ENCODE measurements at regions not wholly inside any gene's neighbourhood (a gene's known extent, or its start where the extent isn't known, plus 50 kb on each side); places are given as distances from the start of the nearest gene placed in this dataset.
A peak's percentile ranks its signal among the peaks of the same experiment; 100 is the strongest.
"Not testable (repeated sequence)": the region's sequence is repeated elsewhere in the genome, so short reads cannot be mapped to it uniquely, and the experiment has no call there.

DNA sequence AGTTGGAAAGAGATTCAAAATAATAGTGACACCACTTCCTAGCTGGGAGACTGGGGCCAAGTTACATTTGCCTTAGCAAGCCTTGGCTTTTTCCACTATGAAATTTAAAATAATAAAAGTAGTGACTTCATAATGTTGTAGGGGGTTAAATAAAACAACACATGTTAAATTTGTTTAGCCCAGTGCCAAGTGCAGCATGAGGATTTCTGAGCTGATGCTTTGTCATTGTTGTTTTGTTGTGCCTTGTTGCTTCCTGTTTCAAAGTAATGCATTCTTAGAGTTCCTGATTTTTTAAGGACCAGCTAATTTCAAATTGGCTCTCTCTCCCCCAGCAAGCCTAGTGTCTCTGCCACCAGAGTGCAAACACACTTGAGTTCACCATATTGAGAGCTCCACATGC is 270.7 kb upstream of the PAPPA start:
- no peak for DNase-seq (ENCODE audit: low read depth, low spot score)
- Histone ChIP-seq H3K27me3 (ENCODE audit: control insufficient read depth, insufficient read depth, low read length) (no peaks in the 10 kb centered on the region), H3K9me3 (ENCODE audit: control insufficient read depth, insufficient read depth, low read length) (no peaks in the 10 kb centered on the region), H3K4me3 (ENCODE audit: low read depth, low read length) (no peak overlapping the region), H3K27ac (ENCODE audit: low read depth, low read length) (no peak overlapping the region)
- TF ChIP-seq, protein P1, sequence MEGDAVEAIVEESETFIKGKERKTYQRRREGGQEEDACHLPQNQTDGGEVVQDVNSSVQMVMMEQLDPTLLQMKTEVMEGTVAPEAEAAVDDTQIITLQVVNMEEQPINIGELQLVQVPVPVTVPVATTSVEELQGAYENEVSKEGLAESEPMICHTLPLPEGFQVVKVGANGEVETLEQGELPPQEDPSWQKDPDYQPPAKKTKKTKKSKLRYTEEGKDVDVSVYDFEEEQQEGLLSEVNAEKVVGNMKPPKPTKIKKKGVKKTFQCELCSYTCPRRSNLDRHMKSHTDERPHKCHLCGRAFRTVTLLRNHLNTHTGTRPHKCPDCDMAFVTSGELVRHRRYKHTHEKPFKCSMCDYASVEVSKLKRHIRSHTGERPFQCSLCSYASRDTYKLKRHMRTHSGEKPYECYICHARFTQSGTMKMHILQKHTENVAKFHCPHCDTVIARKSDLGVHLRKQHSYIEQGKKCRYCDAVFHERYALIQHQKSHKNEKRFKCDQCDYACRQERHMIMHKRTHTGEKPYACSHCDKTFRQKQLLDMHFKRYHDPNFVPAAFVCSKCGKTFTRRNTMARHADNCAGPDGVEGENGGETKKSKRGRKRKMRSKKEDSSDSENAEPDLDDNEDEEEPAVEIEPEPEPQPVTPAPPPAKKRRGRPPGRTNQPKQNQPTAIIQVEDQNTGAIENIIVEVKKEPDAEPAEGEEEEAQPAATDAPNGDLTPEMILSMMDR (IDR thresholded peaks at IDR 0.05; ENCODE audit: low read depth, low read length) = no peak
- POLR2A ChIA-PET = no interaction called here
- CTCF ChIA-PET = interaction anchor here (0.8 kb wide), 1 partner anchor 289 kb away, joined by 4 read pairs; no protein-coding TSS in a partner anchor

DNA sequence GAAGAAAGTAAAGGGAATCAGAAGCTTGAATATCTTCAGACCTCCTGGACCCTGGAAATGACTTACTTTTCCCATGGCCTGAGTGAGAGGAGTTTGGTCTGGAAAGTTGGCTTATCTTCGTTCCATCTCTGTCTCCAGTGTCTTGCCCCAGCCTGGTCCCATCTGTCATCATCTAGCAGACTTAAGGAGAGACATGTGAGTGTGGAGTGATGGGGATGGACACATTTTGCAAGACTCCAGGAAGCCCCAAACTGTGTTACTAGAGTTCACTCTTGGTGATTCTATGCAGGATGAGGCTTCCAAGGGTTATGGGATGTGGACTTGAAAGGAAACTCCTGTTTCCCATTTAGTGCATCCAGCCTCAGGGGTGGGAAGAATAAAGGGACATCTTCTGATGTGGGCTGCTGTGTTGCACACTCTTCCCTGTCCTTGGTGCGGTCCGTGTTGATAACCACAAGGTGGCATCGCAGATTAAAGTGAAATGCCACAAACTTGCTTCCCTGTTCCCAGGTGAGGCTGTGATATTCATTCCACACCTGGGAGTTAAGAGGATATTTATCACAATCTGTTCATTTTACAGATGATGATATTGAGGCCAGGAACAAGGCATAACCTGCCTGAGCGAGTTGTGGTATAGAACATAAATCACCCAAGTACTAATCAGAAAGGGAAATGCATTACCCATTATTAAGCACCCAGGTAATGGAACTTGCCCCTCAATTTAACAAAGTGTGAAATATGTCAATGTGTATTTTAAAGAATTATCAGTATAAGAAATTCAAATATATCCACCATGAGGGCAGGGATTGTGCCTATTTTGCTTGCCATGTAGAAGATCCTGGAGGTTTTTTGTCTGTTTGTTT is 269.9 kb upstream of the PAPPA start:
- ChIA-PET POLR2A (no interaction called here), CTCF (interaction anchor here (0.8 kb wide), 1 partner anchor 290 kb away, joined by 4 read pairs; no protein-coding TSS in a partner anchor)
- H3K9me3 ChIP-seq (ENCODE audit: control insufficient read depth, insufficient read depth, low read length) = no peaks in the 10 kb centered on the region
- TF ChIP-seq, protein P1 (IDR thresholded peaks at IDR 0.05; ENCODE audit: low read depth, low read length) = peak; percentile 75
- no peaks in the 10 kb centered on the region for H3K27me3 ChIP-seq (ENCODE audit: control insufficient read depth, insufficient read depth, low read length)
- no peak overlapping the region for H3K27ac ChIP-seq (ENCODE audit: low read depth, low read length)
- H3K4me3 ChIP-seq (ENCODE audit: low read depth, low read length) = no peak overlapping the region
- DNase-seq (ENCODE audit: low read depth, low spot score) = peak; percentile 10

DNA sequence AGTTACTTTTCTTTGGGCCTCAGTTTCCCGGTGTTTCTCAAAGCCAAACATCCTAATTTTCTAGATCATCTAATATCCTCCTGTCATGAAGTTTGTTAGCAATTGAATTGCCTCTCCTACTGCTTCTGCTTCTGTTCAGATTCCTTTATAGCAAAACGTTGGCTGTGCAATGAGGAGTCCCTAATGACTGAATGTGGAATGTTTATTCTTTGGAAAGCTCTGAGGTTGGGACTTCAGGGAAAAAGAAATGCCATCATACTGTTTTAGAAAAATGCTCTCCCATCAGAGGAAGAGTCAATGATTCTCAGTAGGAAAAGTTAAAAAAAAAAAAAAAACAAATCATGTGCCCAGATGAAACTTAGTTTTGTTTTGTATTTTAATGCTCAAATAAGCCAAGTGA is 268.7 kb upstream of the PAPPA start:
- no peak overlapping the region for H3K4me3 ChIP-seq (ENCODE audit: low read depth, low read length)
- no peaks in the 10 kb centered on the region for H3K27me3 ChIP-seq (ENCODE audit: control insufficient read depth, insufficient read depth, low read length)
- TF ChIP-seq, protein P1 (IDR thresholded peaks at IDR 0.05; ENCODE audit: low read depth, low read length) = no peak
- no peak overlapping the region for H3K27ac ChIP-seq (ENCODE audit: low read depth, low read length)
- H3K9me3 ChIP-seq (ENCODE audit: control insufficient read depth, insufficient read depth, low read length) = no peaks in the 10 kb centered on the region
- CTCF ChIA-PET = no interaction called here
- DNase-seq (ENCODE audit: low read depth, low spot score) = no peak
- POLR2A ChIA-PET = no interaction called here

DNA sequence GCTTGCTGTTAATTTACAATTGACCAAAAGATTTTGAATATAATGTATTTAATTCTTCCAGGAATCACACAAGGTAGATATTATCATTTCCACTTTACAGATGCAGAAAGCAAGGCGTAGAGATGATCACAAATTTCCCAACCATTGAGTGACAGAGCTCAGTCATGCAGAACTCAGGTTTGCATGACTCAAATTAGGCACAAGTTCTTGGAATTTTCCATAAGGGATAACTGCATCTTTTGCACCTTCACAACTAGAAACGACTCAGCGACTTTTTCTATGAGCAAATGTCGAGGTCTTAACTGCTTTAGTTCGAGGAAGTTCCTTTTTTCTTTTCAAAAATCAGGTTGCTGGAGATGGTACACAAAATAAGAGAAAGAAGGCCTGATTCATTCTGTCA is 265.5 kb upstream of the PAPPA start:
- no peak for DNase-seq (ENCODE audit: low read depth, low spot score)
- CTCF ChIA-PET = no interaction called here
- Histone ChIP-seq H3K27ac (ENCODE audit: low read depth, low read length) (no peak overlapping the region), H3K4me3 (ENCODE audit: low read depth, low read length) (no peak overlapping the region), H3K9me3 (ENCODE audit: control insufficient read depth, insufficient read depth, low read length) (no peaks in the 10 kb centered on the region), H3K27me3 (ENCODE audit: control insufficient read depth, insufficient read depth, low read length) (no peaks in the 10 kb centered on the region)
- POLR2A ChIA-PET = no interaction called here
- TF ChIP-seq, protein P1 (IDR thresholded peaks at IDR 0.05; ENCODE audit: low read depth, low read length) = no peak

DNA sequence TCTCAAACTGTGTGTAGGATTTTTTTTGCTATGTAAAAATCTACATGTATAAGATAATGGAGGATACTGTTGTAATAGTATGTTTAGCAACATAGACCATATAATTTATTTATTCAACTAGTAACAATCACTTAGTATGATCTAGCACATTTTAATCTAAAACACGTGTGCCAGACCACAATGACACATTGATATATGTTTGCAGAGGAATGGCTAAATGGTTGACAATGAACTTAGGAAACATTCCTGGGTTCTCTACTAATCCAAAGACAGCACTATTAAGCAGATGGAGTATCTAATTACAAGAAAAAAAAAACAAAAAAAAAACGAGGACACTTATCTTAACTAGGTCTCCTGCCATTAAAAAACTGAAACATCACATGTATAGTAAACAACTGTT is 261.7 kb upstream of the PAPPA start:
- no peak overlapping the region for H3K27ac ChIP-seq (ENCODE audit: low read depth, low read length)
- TF ChIP-seq, protein P1 (IDR thresholded peaks at IDR 0.05; ENCODE audit: low read depth, low read length) = no peak
- ChIA-PET POLR2A (no interaction called here), CTCF (no interaction called here)
- peak; percentile 36 for DNase-seq (ENCODE audit: low read depth, low spot score)
- no peaks in the 10 kb centered on the region for H3K9me3 ChIP-seq (ENCODE audit: control insufficient read depth, insufficient read depth, low read length)
- H3K27me3 ChIP-seq (ENCODE audit: control insufficient read depth, insufficient read depth, low read length) = no peaks in the 10 kb centered on the region
- H3K4me3 ChIP-seq (ENCODE audit: low read depth, low read length) = no peak overlapping the region

DNA sequence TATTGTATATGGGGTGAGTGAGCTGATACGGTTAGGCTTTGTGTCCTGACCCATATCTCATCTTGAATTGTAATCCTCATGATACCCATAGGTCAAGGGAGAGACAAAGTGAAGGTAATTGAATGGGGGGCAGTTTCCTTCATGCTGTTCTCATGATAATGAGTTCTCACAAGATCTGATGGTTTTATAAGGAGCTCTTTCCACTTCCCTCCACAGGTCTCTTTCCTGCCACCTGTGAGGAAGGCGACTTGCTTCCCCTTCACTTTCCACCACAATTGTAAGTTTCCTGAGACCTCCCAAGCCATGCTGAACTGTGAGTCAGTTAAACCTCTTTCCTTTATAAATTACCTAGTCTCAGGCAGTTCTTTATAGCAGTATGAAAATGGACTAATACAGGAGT is 255.1 kb upstream of the PAPPA start:
- POLR2A ChIA-PET; CTCF ChIA-PET; H3K27ac ChIP-seq (ENCODE audit: low read depth, low read length); H3K9me3 ChIP-seq (ENCODE audit: control insufficient read depth, insufficient read depth, low read length); DNase-seq (ENCODE audit: low read depth, low spot score); H3K27me3 ChIP-seq (ENCODE audit: control insufficient read depth, insufficient read depth, low read length); H3K4me3 ChIP-seq (ENCODE audit: low read depth, low read length): not testable (repeated sequence)
